Stimulated activated memory B cell treated with anti-CD40 and anti-IgM and Interleukin-4, amounts not matched to agents 10 μg/mL and 1 μg/mL and 100 μg/mL, for 72 hours (primary cell): ENCODE measurements at regions not wholly inside any gene's neighbourhood (a gene's known extent, or its start where the extent isn't known, plus 50 kb on each side); places are given as distances from the start of the nearest gene placed in this dataset.
A peak's percentile ranks its signal among the peaks of the same experiment; 100 is the strongest.

ENCODE experiments used
- ATAC-seq: fragments of 150-1000 bp; cut with Tn5 transposase; 2 replicates; pipeline ENCODE4 v1.10.0; 2021
- H3K27ac Mint-ChIP-seq: one replicate; pipeline ENCODE4 v1.8.0; 2022; ENCODE audit warnings: mild to moderate bottlenecking, mixed read lengths
- H3K27me3 Mint-ChIP-seq: one replicate; pipeline ENCODE4 v1.8.0; 2022; ENCODE audit warnings: mixed read lengths
- H3K36me3 Mint-ChIP-seq: one replicate; pipeline ENCODE4 v1.8.0; 2022; ENCODE audit warnings: mixed read lengths
- H3K4me1 Mint-ChIP-seq: one replicate; pipeline ENCODE4 v1.8.0; 2022; ENCODE audit warnings: mixed read lengths
- H3K4me3 Mint-ChIP-seq: one replicate; pipeline ENCODE4 v1.8.0; 2022; ENCODE audit warnings: mild to moderate bottlenecking, moderate library complexity, mixed read lengths
- H3K9me3 Mint-ChIP-seq: one replicate; pipeline ENCODE4 v1.8.0; 2022; ENCODE audit warnings: mixed read lengths

GRCh38 chr4:1575418-1576303 is 108.5 kb downstream of the FAM53A start:
- no peaks in the 10 kb centered on the region for H3K27me3 Mint-ChIP-seq
- no peak overlapping the region for H3K27ac Mint-ChIP-seq
- no peak overlapping the region for H3K4me3 Mint-ChIP-seq
- H3K9me3 Mint-ChIP-seq = peaks cover 8% of the 10 kb centered on the region
- no peaks in the 10 kb centered on the region for H3K36me3 Mint-ChIP-seq
- no peak for ATAC-seq
- H3K4me1 Mint-ChIP-seq = no peaks in the 10 kb centered on the region

GRCh38 chr4:1574601-1575417 is 109.3 kb downstream of the FAM53A start:
- Mint-ChIP-seq H3K9me3 (peaks cover 8% of the 10 kb centered on the region), H3K4me3 (no peak overlapping the region), H3K27ac (no peak overlapping the region), H3K4me1 (no peaks in the 10 kb centered on the region), H3K27me3 (no peaks in the 10 kb centered on the region), H3K36me3 (no peaks in the 10 kb centered on the region)
- no peak for ATAC-seq

GRCh38 chr4:1573830-1574459 is 110.2 kb downstream of the FAM53A start:
- H3K9me3 Mint-ChIP-seq = peaks cover 8% of the 10 kb centered on the region
- H3K4me3 Mint-ChIP-seq = no peak overlapping the region
- no peak for ATAC-seq
- H3K36me3 Mint-ChIP-seq = no peaks in the 10 kb centered on the region
- no peaks in the 10 kb centered on the region for H3K4me1 Mint-ChIP-seq
- no peak overlapping the region for H3K27ac Mint-ChIP-seq
- H3K27me3 Mint-ChIP-seq = peaks cover 2% of the 10 kb centered on the region

GRCh38 chr4:1572964-1573720 is 111.0 kb downstream of the FAM53A start:
- no peak overlapping the region for H3K27ac Mint-ChIP-seq
- peaks cover 10% of the 10 kb centered on the region for H3K27me3 Mint-ChIP-seq
- no peak for ATAC-seq
- H3K4me3 Mint-ChIP-seq = no peak overlapping the region
- H3K4me1 Mint-ChIP-seq = peaks cover under 1% of the 10 kb centered on the region
- H3K9me3 Mint-ChIP-seq = peaks cover 8% of the 10 kb centered on the region
- H3K36me3 Mint-ChIP-seq = no peaks in the 10 kb centered on the region

GRCh38 chr4:1572521-1572920 is 111.6 kb downstream of the FAM53A start:
- no peak for ATAC-seq
- Mint-ChIP-seq H3K4me3 (no peak overlapping the region), H3K27ac (no peak overlapping the region), H3K9me3 (peaks cover 8% of the 10 kb centered on the region), H3K36me3 (no peaks in the 10 kb centered on the region), H3K27me3 (peaks cover 16% of the 10 kb centered on the region), H3K4me1 (peaks cover 7% of the 10 kb centered on the region)

- H3K36me3 Mint-ChIP-seq = no peaks in the 10 kb centered on the region
- ATAC-seq = no peak
- H3K27ac Mint-ChIP-seq = no peak overlapping the region
- no peak overlapping the region for H3K4me3 Mint-ChIP-seq
- H3K4me1 Mint-ChIP-seq = peaks cover 7% of the 10 kb centered on the region
- peaks cover 8% of the 10 kb centered on the region for H3K9me3 Mint-ChIP-seq
- peaks cover 22% of the 10 kb centered on the region for H3K27me3 Mint-ChIP-seq
These were observed 112.1 kb downstream of the FAM53A start for GRCh38 chr4:1572010-1572385.

- Mint-ChIP-seq H3K27me3 (peaks cover 28% of the 10 kb centered on the region), H3K4me1 (peaks cover 7% of the 10 kb centered on the region)
These were observed 112.7 kb downstream of the FAM53A start for GRCh38 chr4:1571165-1572009.

GRCh38 chr4:1570291-1571164 is 113.6 kb downstream of the FAM53A start:
- Mint-ChIP-seq H3K4me3 (no peak overlapping the region), H3K36me3 (no peaks in the 10 kb centered on the region), H3K27me3 (peaks cover 36% of the 10 kb centered on the region), H3K27ac (no peak overlapping the region), H3K4me1 (peaks cover 12% of the 10 kb centered on the region), H3K9me3 (peaks cover 8% of the 10 kb centered on the region)
- ATAC-seq = no peak

More at GRCh38 chr4:1571165-1572009, 112.7 kb downstream of the FAM53A start:
- peaks cover 8% of the 10 kb centered on the region for H3K9me3 Mint-ChIP-seq
- no peaks in the 10 kb centered on the region for H3K36me3 Mint-ChIP-seq
- H3K27ac Mint-ChIP-seq = no peak overlapping the region
- no peak for ATAC-seq
- H3K4me3 Mint-ChIP-seq = no peak overlapping the region

- Mint-ChIP-seq H3K4me1 (peaks cover 12% of the 10 kb centered on the region), H3K4me3 (no peak overlapping the region), H3K27me3 (peaks cover 45% of the 10 kb centered on the region), H3K9me3 (peaks cover 8% of the 10 kb centered on the region), H3K36me3 (no peaks in the 10 kb centered on the region), H3K27ac (no peak overlapping the region)
- ATAC-seq = no peak
These were observed 114.5 kb downstream of the FAM53A start for GRCh38 chr4:1569461-1570151.

- Mint-ChIP-seq H3K36me3 (no peaks in the 10 kb centered on the region), H3K27ac (no peak overlapping the region), H3K9me3 (peaks cover 6% of the 10 kb centered on the region), H3K4me3 (no peak overlapping the region), H3K27me3 (peaks cover 51% of the 10 kb centered on the region), H3K4me1 (peaks cover 12% of the 10 kb centered on the region)
- ATAC-seq = no peak
These were observed 115.2 kb downstream of the FAM53A start for GRCh38 chr4:1568855-1569460.

GRCh38 chr4:1567808-1568581 is 116.1 kb downstream of the FAM53A start:
- Mint-ChIP-seq H3K27ac (no peak overlapping the region), H3K4me3 (peak overlapping the region; percentile 5), H3K27me3 (peaks cover 61% of the 10 kb centered on the region), H3K4me1 (peaks cover 12% of the 10 kb centered on the region), H3K36me3 (no peaks in the 10 kb centered on the region), H3K9me3 (peaks cover 2% of the 10 kb centered on the region)
- ATAC-seq = peak; percentile 18

- H3K4me1 Mint-ChIP-seq = peaks cover 12% of the 10 kb centered on the region
- no peaks in the 10 kb centered on the region for H3K9me3 Mint-ChIP-seq
These were observed 116.7 kb downstream of the FAM53A start for GRCh38 chr4:1567519-1567807.

More at GRCh38 chr4:1567519-1567807, 116.7 kb downstream of the FAM53A start:
- H3K27me3 Mint-ChIP-seq = peaks cover 66% of the 10 kb centered on the region
- H3K4me3 Mint-ChIP-seq = no peak overlapping the region
- no peaks in the 10 kb centered on the region for H3K36me3 Mint-ChIP-seq
- no peak overlapping the region for H3K27ac Mint-ChIP-seq
- ATAC-seq = no peak
